Hematopoietic multipotent progenitor cell (in vitro differentiated cells): ENCODE measurements at regions not wholly inside any gene's neighbourhood (a gene's known extent, or its start where the extent isn't known, plus 50 kb on each side); places are given as distances from the start of the nearest gene placed in this dataset.
"Not testable (repeated sequence)": the region's sequence is repeated elsewhere in the genome, so short reads cannot be mapped to it uniquely, and the experiment has no call there.

ENCODE experiments used
- DNase-seq, 3 donors: peaks; one replicate each; pipeline ENCODE4 v3.0.0-alpha.2; 2011 to 2015; ENCODE audit warnings: low read depth in 2 of 3, low spot score in 2 of 3

DNA sequence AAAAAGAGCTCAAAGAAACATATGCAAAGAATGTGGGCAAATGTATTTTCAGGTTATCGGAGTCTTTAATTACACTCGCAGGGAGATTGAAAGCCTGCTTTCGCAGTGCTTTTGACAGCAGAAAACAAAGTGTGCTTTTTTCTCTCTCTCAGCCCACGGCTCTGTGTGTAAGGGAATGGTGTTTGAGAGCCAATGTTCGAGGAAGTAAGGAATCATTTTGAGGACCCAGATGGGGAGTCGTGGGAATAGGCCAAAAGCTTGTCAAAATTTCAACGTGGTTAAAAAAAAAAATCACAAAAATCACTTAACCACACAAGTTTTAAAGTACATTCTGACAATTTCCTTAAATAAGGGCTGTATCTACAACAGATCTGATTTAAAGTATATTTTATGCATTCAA, 197.1 kb upstream of the IRS2 start:
- no peak for DNase-seq

DNA sequence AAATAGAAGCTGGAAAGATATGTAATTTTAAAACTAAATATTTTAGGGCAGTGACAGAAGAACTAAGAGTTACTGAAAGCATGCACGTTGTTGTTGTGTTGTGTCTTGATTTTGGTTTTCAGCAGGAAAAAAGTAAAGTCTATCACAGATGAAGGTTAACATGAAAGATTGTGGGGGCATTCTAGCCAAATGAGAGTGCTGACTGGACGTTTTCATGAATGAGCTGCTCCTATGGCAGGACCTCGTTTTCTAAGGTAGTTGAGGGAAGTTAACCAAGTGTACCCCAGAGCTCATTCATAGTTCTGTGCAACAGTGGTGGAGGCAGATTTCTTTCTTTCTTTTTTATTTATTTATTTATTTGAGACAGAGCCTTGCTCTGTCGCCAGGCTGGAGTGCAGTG, 194.6 kb upstream of the IRS2 start:
- no peak for DNase-seq

DNA sequence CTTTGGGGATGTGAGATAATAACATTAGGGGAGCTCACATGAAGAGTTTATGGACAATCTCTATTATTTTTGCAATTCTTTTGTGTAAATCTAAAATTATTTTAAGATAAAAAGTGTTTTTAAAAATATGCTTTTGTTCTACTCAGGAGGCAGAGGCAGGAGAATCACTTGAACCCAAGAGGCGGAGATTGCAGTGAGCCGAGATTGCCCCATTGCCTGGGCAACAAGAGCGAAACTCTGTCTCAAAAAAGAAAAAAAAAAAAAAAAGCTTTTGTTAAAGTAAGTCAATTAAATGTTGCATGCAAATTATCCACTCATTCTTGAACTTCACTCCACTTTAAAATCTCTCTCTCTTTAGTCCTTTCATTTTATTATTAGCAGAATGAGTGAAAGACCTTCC, 193.3 kb upstream of the IRS2 start:
- DNase-seq: not testable (repeated sequence)

DNA sequence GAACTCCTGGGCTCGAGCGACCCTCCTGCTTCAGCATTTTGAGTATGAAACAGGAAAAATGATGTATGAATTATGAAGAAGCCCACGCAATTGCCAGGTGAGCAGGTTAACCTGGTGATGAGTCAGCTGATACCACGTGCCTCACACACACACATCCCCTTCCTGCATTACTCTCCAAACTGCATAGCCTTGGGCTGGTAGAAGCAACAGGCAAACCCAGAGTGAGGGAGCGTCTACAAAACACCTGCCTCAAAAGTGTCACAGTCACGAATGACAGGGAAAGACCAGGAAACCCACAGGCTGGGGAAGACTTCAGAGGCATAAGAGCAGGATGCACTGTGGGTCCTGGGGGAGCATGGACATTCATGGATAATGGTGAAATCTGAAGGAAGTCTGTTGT, 192.8 kb upstream of the IRS2 start:
- DNase-seq: no peak

DNA sequence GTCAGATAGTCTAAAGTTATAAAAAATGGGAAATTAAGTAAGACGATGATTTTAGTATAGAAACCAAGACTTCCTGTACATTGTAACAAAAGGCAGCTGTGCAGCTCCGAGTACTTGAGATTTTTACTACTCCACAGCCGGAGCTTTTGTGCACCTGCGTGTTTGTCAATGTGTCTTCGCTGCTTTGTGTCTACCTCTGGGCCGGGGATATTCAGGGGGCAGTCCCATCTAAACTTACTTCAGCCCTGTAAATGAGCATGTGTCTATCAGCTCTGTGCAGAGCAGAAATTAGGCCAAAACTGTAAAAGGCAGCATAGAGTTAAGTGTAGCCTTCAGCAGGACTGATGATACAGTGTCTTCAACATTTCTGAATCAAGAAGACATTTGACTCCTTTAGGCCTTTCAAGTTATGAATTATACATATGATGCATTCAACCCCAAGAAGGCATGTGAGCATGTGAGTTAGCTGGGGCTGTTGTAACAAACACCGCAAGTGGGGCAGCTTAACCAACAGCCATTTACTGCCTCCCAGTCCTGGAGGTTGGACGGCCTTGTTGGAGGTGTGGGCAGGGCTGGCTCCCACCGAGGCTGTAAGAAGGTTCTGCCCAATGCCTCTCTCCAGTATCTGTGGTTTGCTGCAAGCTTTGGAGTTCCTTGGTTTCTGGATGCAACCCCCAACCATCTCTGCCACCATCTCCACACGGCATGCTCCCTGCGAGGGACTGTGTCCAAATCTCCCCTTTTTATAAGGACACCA, 191.0 kb upstream of the IRS2 start:
- DNase-seq: no peak

DNA sequence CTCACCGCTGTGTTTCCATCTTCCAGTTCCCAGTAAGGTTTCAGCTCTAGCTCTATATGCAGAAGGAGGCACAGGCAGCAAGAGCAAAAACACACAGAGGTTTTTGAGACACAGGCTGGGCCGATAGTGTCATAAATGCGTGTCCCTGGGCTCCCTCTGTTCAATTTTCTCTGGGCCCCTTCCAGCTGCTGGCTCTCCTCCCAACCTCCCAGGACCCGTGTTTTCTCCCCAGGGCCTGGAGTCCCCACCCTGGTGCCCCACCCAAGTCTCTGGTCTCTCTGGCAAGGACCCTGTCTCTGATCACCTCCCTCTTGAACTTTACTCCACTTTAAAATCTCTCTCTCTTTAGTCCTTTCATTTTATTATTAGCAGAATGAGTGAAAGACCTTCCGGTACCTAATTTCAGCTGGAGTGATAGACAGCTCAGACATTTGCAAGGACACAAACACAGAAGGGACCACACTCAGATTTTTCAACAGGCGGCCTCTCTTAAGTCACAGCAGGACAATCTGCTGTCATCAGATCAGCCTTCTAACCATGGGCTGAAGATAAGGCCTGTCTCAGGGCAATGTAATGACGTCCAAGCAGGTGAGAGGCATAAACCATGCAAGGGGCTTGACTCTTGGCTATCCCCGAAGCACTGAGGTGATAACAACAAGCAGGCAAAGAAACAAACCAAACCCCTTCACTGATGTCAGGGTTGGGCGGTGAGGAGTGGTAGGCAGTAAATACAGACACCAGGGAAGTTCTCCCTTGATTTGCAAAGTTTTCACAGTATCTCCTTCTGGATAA, 190.0 kb upstream of the IRS2 start:
- no peak for DNase-seq

DNA sequence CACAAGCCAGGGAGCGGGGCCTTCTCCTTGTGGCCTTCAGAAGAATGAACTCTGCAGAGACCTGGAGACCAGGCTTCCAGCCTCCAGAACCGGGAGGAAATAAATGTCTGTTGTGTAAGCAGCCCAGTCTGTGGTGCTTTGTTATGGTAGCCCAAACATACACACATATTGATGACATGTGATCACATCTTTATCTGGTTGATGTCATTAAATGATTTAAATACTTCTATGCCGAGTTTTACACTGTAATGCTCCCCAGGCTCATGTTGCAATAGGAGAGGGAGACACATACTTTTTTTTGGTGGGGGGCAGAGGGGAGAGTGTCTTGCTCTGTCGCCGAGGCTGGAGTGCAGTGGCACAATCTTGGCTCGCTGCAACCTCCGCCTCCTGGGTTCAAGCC, 188.0 kb upstream of the IRS2 start:
- no peak for DNase-seq

DNA sequence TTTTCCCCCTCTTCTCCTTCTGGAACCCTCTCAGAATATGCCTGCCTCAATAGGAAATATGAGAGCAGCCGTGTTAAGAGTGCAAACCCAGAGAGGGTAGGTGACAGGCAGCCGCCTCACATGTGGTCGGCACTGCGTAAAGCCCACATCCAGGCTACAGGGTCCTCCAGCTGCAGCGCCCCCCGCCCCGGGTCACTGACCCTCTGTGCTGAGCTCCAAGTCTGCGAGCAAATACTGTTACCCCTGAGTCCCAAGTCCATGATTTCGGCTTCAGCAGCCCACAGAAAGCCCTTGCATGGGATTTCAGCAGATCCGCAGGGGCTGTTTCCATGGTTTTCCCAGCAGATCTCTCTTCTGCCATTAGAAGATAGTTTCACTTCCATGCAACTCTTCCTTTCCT, 186.9 kb upstream of the IRS2 start:
- DNase-seq: no peak

DNA sequence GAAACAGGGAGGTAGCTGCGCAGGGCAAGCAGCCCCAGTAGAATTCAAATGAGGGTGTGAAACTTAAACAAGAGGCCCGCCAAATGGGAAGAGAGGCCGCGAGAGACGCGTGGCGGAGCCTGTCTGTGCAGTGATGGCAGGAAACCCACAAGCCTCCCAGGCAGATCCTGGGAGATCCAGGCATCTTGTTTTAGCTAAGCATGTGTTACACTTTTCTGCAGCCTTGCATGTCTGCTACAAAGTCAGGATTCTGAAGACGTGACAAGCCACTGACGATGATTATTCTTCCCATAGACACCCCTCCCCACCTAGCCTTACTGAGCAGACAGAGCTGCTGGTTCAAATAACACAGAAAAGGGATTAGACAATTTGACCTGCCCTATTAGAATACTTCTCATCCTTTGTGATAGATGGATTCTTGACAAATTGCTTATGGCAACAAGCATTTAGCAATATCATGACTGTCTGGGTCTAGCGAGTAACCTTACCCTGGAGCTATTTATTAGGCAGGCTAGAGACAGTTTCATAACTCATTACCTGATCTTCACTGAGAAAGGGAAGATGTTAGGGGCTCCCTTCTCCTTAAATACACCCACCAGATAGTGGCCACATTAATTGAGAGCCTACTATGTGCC, 185.2 kb upstream of the IRS2 start:
- no peak for DNase-seq

DNA sequence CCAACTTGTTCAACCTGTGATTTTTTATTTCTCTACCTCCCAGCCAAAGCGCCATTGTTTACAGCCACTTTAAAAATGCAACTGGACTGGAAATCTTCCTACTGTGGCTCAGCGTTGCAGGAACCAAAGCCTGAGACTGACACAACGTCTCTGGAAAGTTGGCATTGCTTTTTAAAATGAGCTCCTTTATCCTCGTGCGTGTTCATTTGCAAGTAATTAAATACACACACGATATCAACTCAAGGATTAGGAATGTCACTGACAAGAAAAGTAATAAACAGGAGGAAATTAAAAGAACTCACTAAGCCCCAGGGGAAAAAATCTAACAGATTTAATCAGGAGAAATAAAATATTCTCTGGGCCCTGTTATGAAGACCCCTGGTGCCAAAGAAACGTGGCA, 184.6 kb upstream of the IRS2 start:
- no peak for DNase-seq

DNA sequence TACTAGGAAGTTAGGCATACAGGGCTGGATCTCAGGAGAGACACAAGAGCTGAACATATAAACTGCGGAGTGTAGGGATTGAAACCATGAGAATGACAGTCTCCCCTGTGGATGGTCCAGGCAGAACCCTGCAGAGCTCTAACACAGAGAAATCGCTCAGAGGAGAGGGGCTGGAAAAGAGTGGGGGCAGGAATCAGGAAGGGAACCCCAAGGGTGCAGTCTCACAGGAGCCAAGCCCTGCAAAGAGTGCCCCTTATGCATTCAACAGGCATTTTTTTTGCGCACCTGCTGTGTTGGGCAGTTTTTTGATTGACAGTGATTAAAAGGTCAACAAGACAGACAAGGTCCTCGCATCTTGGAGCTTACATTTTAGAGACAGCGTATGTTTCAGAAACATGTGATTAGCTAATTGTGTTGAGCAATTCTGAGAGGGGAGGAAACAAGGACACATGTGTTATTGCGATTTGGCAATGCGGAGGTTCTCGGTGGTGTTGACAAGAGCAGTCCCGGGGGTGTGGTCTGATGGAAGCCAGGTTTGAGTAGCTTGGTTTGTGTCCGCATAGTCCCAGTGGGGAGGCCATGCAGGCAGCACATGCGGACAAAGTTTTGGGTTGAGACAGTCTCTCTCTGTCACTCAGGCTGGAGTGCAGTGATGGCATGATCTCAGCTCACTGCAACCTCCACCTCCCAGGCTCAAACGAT, 182.6 kb upstream of the IRS2 start:
- no peak for DNase-seq

DNA sequence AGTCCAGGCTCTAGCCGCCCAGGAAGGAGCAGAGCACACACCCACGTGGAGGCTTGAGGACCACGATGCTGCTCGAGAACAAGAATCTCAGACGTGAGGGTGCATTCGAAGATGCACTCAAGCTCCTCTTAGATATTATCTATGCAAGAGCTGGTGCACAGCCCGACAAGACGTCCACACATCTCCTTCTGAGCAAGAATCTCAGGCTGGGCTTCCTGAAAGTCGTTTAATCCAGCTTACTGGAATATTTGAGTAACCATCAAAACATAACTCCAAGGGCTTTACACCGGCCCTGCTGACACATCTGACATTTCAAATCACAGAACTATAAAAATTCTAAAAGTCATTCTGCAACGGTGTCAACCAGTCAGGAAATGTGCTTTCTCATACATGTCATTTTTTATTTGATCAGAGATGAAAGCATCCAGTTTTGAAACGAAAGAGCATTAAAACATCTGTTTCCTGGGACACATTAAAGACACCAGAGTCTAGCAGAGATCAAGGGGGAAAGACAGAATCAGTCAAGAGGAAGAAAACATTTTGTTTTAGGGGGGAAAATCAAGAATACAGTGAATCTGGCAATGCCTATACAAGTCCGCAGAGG, 177.7 kb upstream of the IRS2 start:
- DNase-seq: peak in 1 of 3 donors; percentile 3

DNA sequence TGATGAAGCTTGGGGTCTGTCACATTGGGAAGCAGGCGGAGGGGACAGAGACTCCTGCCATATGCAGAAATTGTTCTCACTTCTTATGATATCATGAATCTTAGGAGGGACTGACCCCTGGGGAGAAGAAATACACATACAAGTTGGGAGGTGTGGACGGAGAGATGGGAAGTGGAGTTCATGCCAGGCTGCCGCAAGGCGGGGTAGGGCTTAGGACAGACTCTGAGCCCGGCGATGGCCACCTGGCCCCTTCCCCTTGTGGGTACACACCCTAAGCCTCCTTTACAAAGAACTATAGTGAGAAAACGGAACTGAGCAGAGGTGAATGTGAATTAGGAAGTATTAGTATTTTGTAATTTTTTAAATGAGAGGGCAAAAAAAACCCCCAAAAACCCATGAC, 177.0 kb upstream of the IRS2 start:
- no peak for DNase-seq

DNA sequence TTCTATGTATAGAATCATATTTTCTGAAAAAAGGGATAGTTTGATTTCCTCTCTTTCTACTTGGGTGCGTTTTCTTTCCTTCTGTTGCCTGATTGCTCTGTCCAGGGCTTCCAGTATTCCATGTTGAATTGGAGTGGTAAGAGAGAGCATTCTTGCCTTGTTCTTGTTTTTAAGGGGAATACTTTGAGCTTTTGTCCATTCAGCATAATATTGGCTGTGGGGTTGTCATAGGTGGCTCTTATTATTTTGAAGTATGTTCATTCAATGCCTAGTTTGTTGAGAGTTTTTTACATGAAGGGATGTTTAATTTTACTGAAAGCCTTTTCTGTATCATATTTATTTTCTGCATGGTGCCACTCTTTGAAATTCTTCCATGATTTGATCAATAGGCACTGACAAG, 173.5 kb upstream of the IRS2 start:
- no peak for DNase-seq

DNA sequence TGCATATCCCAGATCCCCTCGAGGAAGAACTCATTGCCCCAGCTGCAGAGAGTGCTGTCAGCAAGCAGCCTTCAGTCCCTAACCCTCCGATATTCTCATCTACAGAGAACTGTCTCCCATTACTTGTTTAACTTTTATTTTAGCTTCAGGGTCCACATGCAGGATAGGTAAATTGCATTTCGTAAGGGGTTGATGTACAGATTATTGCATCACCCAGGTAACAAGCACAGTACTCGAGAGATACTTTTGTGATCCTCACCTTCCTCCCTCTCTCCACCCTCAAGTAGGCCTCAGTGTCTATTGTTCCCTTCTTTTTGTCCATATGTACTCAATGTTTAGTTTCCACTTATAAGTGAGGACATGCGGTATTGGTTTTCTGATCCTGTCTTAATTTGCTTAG, 171.5 kb upstream of the IRS2 start:
- no peak for DNase-seq

DNA sequence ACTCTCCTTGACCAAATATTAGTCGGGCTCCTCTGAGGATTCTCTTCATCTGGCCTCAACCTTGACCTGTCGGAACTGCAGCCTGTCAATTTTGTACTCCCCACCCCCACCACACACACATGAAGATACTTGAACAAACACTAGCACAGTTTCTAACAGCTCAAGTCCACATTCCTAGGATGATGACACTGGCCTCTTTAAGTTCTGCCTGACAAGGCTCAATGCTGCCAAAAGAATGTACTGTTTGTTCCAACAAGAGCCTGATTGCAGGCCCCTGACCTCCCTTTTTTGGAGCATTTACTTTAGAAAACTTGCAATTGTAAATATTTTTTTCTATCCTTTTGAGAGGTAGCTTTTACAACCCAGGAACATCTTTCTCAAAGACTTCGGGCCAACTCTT, 169.2 kb upstream of the IRS2 start:
- no peak for DNase-seq

DNA sequence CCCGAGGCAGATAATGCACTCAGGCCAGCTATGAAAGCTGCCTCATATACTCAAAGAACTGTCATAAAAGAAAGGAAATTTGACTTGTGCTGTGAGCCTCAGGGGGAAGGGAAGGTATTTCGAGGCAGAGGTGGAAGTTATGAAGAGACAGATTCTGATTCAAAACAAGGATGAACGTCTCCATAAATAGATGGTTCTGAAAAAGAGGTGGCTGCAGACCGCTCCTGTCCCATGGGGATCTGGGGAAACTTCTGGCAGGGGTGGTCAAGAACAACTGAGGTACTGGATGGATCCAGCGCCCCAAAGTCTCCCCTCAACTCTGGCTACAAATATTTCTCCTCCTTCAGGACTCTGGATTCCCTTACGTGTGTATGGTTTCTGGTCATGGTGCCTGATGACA, 168.1 kb upstream of the IRS2 start:
- DNase-seq: no peak

DNA sequence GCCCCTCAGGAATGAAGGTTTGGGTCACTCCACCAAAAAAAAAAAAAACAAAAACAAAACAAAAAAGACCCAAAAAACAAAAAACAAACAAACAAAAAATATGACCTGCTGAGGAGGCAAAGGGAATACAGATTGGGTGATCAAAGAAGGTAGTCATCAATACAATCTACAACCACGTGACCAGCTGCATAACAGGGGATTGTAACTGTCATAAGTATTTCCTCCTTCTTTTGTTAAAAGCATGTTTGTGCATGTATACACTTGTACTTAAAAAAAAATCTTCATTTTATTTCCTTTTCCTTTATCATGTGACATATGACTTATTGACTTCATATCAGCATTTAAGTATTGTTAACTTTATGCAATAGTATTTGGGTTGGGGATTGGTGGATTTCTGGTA, 165.1 kb upstream of the IRS2 start:
- DNase-seq: no peak

DNA sequence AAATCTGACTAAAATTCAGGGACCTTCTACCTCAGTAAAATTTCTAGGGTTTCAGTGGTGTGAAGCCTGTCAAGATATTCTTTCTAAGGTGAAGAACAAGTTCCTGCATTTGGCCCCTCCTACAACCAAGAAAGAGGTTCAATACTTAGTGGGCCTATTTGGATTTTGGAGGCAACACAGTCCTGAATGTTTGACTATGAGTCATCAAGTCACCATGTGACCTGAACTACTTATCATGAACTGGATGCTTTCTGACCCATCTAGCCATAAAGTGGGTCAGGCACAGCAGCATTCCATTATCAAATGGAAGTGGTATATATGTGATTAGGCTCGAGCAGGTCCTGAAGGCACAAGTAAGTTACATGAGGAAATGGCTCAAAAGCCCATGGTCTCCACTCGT, 163.0 kb upstream of the IRS2 start:
- no peak for DNase-seq

DNA sequence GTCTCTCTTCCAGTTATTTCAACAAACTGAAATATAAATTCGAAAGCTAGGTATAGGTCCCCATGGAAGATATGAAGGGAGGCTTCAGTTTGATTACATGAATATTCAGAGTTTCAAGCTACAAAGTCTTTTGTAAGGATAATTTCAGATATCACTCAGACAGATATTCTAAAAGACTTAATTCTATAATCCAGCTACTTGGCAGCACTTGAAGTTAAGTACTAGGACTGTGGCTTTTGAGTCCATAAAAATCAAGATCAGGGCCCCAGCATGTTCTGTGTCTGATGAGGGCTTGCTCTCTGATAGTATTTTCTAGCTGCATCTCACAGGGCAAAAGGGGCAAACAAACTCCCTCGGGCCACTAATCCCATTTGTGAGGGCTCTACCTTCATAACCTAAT, 160.6 kb upstream of the IRS2 start:
- no peak for DNase-seq
